Neuron (in vitro differentiated cells): ENCODE measurements at regions not wholly inside any gene's neighbourhood (a gene's known extent, or its start where the extent isn't known, plus 50 kb on each side); places are given as distances from the start of the nearest gene placed in this dataset.

Experiments used
- H2AFZ ChIP-seq: one replicate; pipeline ENCODE4 v1.6.1; 2013; ENCODE audit warnings: low read depth, mild to moderate bottlenecking, inconsistent platforms, low read length, moderate library complexity
- H3K27me3 ChIP-seq: one replicate; pipeline ENCODE4 v1.6.1; 2013; ENCODE audit warnings: low read length; ENCODE audit not compliant: insufficient read depth
- H3K36me3 ChIP-seq: one replicate; pipeline ENCODE4 v1.6.1; 2013; ENCODE audit warnings: low read length; ENCODE audit not compliant: insufficient read depth
- H3K4me1 ChIP-seq: one replicate; pipeline ENCODE4 v1.6.1; 2013; ENCODE audit warnings: low read length; ENCODE audit not compliant: insufficient read depth
- H3K4me3 ChIP-seq: 2 replicates; pipeline ENCODE4 v1.5.1; 2013; ENCODE audit warnings: mild to moderate bottlenecking, low read length, moderate library complexity
- H3K9me3 ChIP-seq: one replicate; pipeline ENCODE4 v1.6.1; 2013; ENCODE audit warnings: low read length

GRCh38 chr10:81031774-81032173 is 494.1 kb downstream of the SH2D4B start:
- Histone ChIP-seq H3K27me3 (no peaks in the 10 kb centered on the region), H3K4me3 (no peak overlapping the region), H3K9me3 (no peaks in the 10 kb centered on the region), H3K4me1 (no peaks in the 10 kb centered on the region), H3K36me3 (no peaks in the 10 kb centered on the region), H2AFZ (no peak overlapping the region)

GRCh38 chr10:81034383-81034782 is 496.7 kb downstream of the SH2D4B start:
- Histone ChIP-seq H2AFZ (no peak overlapping the region), H3K36me3 (no peaks in the 10 kb centered on the region), H3K4me3 (no peak overlapping the region), H3K9me3 (no peaks in the 10 kb centered on the region), H3K4me1 (no peaks in the 10 kb centered on the region), H3K27me3 (no peaks in the 10 kb centered on the region)

- Histone ChIP-seq H3K4me1 (no peaks in the 10 kb centered on the region), H3K4me3 (no peak overlapping the region), H3K9me3 (no peaks in the 10 kb centered on the region), H2AFZ (no peak overlapping the region), H3K27me3 (no peaks in the 10 kb centered on the region), H3K36me3 (no peaks in the 10 kb centered on the region)
These were observed 498.6 kb downstream of the SH2D4B start for GRCh38 chr10:81036257-81036656.

- Histone ChIP-seq H3K36me3 (no peaks in the 10 kb centered on the region), H3K27me3 (no peaks in the 10 kb centered on the region), H3K4me3 (no peak overlapping the region), H2AFZ (no peak overlapping the region), H3K4me1 (no peaks in the 10 kb centered on the region), H3K9me3 (no peaks in the 10 kb centered on the region)
These were observed 502.3 kb downstream of the SH2D4B start for GRCh38 chr10:81040031-81040430.

GRCh38 chr10:81040940-81041339 is 503.2 kb downstream of the SH2D4B start:
- Histone ChIP-seq H2AFZ (no peak overlapping the region), H3K4me1 (no peaks in the 10 kb centered on the region), H3K9me3 (no peaks in the 10 kb centered on the region), H3K27me3 (no peaks in the 10 kb centered on the region), H3K36me3 (no peaks in the 10 kb centered on the region), H3K4me3 (no peak overlapping the region)

- Histone ChIP-seq H3K4me1 (no peaks in the 10 kb centered on the region), H3K9me3 (no peaks in the 10 kb centered on the region), H3K4me3 (no peak overlapping the region), H3K36me3 (no peaks in the 10 kb centered on the region), H2AFZ (no peak overlapping the region), H3K27me3 (no peaks in the 10 kb centered on the region)
These were observed 504.9 kb downstream of the SH2D4B start for GRCh38 chr10:81042647-81043046.

- no peaks in the 10 kb centered on the region for H3K9me3 ChIP-seq
- H3K27me3 ChIP-seq: no peaks in the 10 kb centered on the region
- H2AFZ ChIP-seq: no peak overlapping the region
- no peaks in the 10 kb centered on the region for H3K36me3 ChIP-seq
- H3K4me3 ChIP-seq: no peak overlapping the region
- H3K4me1 ChIP-seq: no peaks in the 10 kb centered on the region
These were observed 527.8 kb downstream of the SH2D4B start for GRCh38 chr10:81065474-81065873.

- Histone ChIP-seq H3K4me1 (no peaks in the 10 kb centered on the region), H3K36me3 (no peaks in the 10 kb centered on the region)
These were observed 530.8 kb downstream of the SH2D4B start for GRCh38 chr10:81068460-81068859.

GRCh38 chr10:81071087-81071796 is 533.5 kb downstream of the SH2D4B start:
- no peak overlapping the region for H2AFZ ChIP-seq
- no peaks in the 10 kb centered on the region for H3K36me3 ChIP-seq
- H3K9me3 ChIP-seq: no peaks in the 10 kb centered on the region
- no peaks in the 10 kb centered on the region for H3K27me3 ChIP-seq
- no peak overlapping the region for H3K4me3 ChIP-seq
- no peaks in the 10 kb centered on the region for H3K4me1 ChIP-seq

More at GRCh38 chr10:81068460-81068859, 530.8 kb downstream of the SH2D4B start:
- Histone ChIP-seq H3K9me3 (no peaks in the 10 kb centered on the region), H3K27me3 (no peaks in the 10 kb centered on the region), H3K4me3 (no peak overlapping the region), H2AFZ (no peak overlapping the region)

- Histone ChIP-seq H3K4me1 (no peaks in the 10 kb centered on the region), H3K36me3 (no peaks in the 10 kb centered on the region), H2AFZ (no peak overlapping the region), H3K27me3 (no peaks in the 10 kb centered on the region), H3K9me3 (no peaks in the 10 kb centered on the region), H3K4me3 (no peak overlapping the region)
These were observed 535.5 kb downstream of the SH2D4B start for GRCh38 chr10:81073155-81073554.

GRCh38 chr10:81081887-81082620 is 544.4 kb downstream of the SH2D4B start:
- H3K4me3 ChIP-seq: no peak overlapping the region
- H3K36me3 ChIP-seq: no peaks in the 10 kb centered on the region
- H3K27me3 ChIP-seq: no peaks in the 10 kb centered on the region
- no peaks in the 10 kb centered on the region for H3K9me3 ChIP-seq
- H3K4me1 ChIP-seq: no peaks in the 10 kb centered on the region
- no peak overlapping the region for H2AFZ ChIP-seq

- H2AFZ ChIP-seq: no peak overlapping the region
- H3K9me3 ChIP-seq: no peaks in the 10 kb centered on the region
- no peak overlapping the region for H3K4me3 ChIP-seq
- H3K4me1 ChIP-seq: no peaks in the 10 kb centered on the region
- no peaks in the 10 kb centered on the region for H3K36me3 ChIP-seq
- H3K27me3 ChIP-seq: no peaks in the 10 kb centered on the region
These were observed 545.1 kb downstream of the SH2D4B start for GRCh38 chr10:81082621-81083376.

- no peaks in the 10 kb centered on the region for H3K27me3 ChIP-seq
- H3K4me3 ChIP-seq: no peak overlapping the region
- no peaks in the 10 kb centered on the region for H3K36me3 ChIP-seq
- no peak overlapping the region for H2AFZ ChIP-seq
- no peaks in the 10 kb centered on the region for H3K4me1 ChIP-seq
- H3K9me3 ChIP-seq: no peaks in the 10 kb centered on the region
These were observed 555.4 kb downstream of the SH2D4B start for GRCh38 chr10:81093056-81093455.
